CD4-positive, CD25-positive, alpha-beta regulatory T cell (primary cell): ENCODE measurements at regions not wholly inside any gene's neighbourhood (a gene's known extent, or its start where the extent isn't known, plus 50 kb on each side); places are given as distances from the start of the nearest gene placed in this dataset.

ENCODE experiments used
- ATAC-seq, 2 donors: fragments of 150-1000 bp; cut with Tn5 transposase; one replicate each; pipeline ENCODE4 v1.10.0; 2021; ENCODE audit warnings: low read depth in 2 of 2, moderate number of reproducible peaks in 2 of 2, moderate library complexity in 1 of 2
- DNase-seq, 3 donors: peaks; one replicate each; pipeline versions ENCODE4 v3.0.0 to v3.0.0-alpha.2; 2012 to 2022; ENCODE audit warnings: mixed read lengths in 1 of 3
- H3K27ac ChIP-seq: one replicate; pipeline ENCODE4 v1.7.0; 2013; ENCODE audit warnings: mild to moderate bottlenecking, low read length; ENCODE audit not compliant: insufficient read depth, poor library complexity, severe bottlenecking
- H3K27me3 ChIP-seq: one replicate; pipeline ENCODE4 v1.7.0; 2013; ENCODE audit warnings: low read length; ENCODE audit not compliant: control insufficient read depth, insufficient read depth
- H3K36me3 ChIP-seq: one replicate; pipeline ENCODE4 v1.7.0; 2013; ENCODE audit warnings: mild to moderate bottlenecking, low read length, moderate library complexity; ENCODE audit not compliant: control insufficient read depth, insufficient read depth
- H3K4me1 ChIP-seq: 2 replicates; pipeline ENCODE4 v1.7.0; 2013; ENCODE audit warnings: mild to moderate bottlenecking, low read length; ENCODE audit not compliant: insufficient read depth, control insufficient read depth, poor library complexity, severe bottlenecking
- H3K4me3 ChIP-seq: one replicate; pipeline ENCODE4 v1.7.0; 2013; ENCODE audit warnings: low read depth, mild to moderate bottlenecking, low read length, moderate library complexity
- H3K9me3 ChIP-seq, 2 experiments: 1 replicate in 1 of 2; 2 replicates in 1 of 2; pipeline ENCODE4 v1.7.0; 2013; ENCODE audit warnings: low read length in 2 of 2, mild to moderate bottlenecking in 1 of 2, moderate library complexity in 1 of 2; ENCODE audit not compliant: control insufficient read depth in 2 of 2
- H3K27ac Mint-ChIP-seq, 3 donors: one replicate each; pipeline ENCODE4 v1.8.0; 2020 to 2022; ENCODE audit warnings: mild to moderate bottlenecking in 3 of 3, mixed read lengths in 3 of 3, moderate library complexity in 2 of 3
- H3K27me3 Mint-ChIP-seq: one replicate; pipeline ENCODE4 v1.8.0; 2022; ENCODE audit warnings: mild to moderate bottlenecking, mixed read lengths
- H3K36me3 Mint-ChIP-seq: one replicate; pipeline ENCODE4 v1.8.0; 2020; ENCODE audit warnings: mixed read lengths
- H3K4me1 Mint-ChIP-seq, 4 donors: one replicate each; pipeline ENCODE4 v1.8.0; 2020 to 2022; ENCODE audit warnings: mixed read lengths in 4 of 4, mild to moderate bottlenecking in 1 of 4
- H3K4me3 Mint-ChIP-seq, 4 donors: one replicate each; pipeline ENCODE4 v1.8.0; 2020 to 2022; ENCODE audit warnings: mild to moderate bottlenecking in 4 of 4, mixed read lengths in 4 of 4, moderate library complexity in 3 of 4
- H3K9me3 Mint-ChIP-seq, 7 donors: one replicate each; pipeline ENCODE4 v1.8.0; 2020 to 2022; ENCODE audit warnings: mixed read lengths in 7 of 7, mild to moderate bottlenecking in 3 of 7, moderate library complexity in 2 of 7

DNA sequence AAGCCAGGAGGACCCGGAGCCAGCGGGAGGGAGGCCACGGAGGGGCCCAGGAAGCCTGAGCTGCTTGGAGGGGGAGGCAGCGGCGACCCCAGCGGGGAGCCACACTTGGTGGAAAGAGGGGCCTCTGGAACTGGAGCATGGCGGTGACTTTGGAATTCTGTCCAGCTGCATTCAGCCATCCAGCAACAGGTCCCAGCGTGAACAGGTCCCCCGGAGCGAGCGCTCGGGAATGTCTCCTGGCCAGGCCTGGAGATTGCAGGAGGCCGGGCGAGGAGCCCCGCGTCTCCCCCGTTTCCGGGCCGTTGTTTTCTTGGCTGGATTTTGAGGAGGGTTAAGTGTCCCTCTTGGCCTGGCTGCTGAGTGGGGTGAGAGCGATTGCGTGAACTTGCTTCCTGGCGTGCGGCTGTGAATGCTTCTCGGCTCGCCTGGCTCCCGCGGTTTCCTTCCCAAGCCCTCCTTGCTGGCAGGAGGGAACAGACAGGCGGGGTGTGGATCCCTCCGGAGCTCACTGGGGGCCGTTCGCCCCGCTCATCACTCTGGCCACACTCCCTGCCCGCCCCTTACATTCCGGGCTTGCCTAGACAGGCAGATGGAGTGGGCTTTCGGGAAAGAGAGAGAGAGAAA lies 125.3 kb upstream of the IRX4 start:
- Histone ChIP-seq H3K4me3 (no peak overlapping the region), H3K27ac (no peak overlapping the region), H3K36me3 (no peaks in the 10 kb centered on the region), H3K27me3 (no peaks in the 10 kb centered on the region), H3K4me1 (no peaks in the 10 kb centered on the region), H3K9me3 (no peaks in the 10 kb centered on the region)
- H3K4me3 Mint-ChIP-seq = no peak overlapping the region
- no peaks in the 10 kb centered on the region for H3K9me3 Mint-ChIP-seq
- no peak for ATAC-seq
- no peak overlapping the region for H3K27ac Mint-ChIP-seq
- H3K36me3 Mint-ChIP-seq = no peaks in the 10 kb centered on the region
- peaks cover 4% of the 10 kb centered on the region for H3K27me3 Mint-ChIP-seq
- DNase-seq = no peak
- H3K4me1 Mint-ChIP-seq = no peaks in the 10 kb centered on the region

DNA sequence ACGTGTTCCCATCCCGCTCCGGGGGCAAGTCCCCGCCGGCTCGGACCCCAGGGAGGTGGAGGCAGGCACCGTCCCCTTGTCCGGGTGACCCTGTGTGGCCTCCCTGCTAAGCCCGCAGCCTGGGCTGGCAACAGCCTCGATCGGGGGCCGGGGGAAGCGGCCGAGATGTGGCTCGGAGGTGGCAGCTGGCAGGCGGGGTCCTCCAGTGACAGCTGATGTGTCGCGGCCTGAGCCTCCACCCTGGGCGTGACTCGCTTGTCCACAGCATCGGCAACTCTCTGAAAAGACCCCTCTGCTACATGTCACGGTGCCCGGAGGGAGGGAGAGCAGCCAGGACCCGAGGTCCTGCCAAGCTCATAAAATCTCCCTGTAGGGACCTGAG lies 124.8 kb upstream of the IRX4 start:
- DNase-seq (no peak), ATAC-seq (no peak)
- Histone ChIP-seq H3K4me1 (no peaks in the 10 kb centered on the region), H3K36me3 (no peaks in the 10 kb centered on the region), H3K27ac (no peak overlapping the region), H3K27me3 (no peaks in the 10 kb centered on the region), H3K9me3 (no peaks in the 10 kb centered on the region), H3K4me3 (no peak overlapping the region)
- H3K4me1 Mint-ChIP-seq = no peaks in the 10 kb centered on the region
- H3K27ac Mint-ChIP-seq = no peak overlapping the region
- H3K9me3 Mint-ChIP-seq = no peaks in the 10 kb centered on the region
- H3K36me3 Mint-ChIP-seq = no peaks in the 10 kb centered on the region
- H3K4me3 Mint-ChIP-seq = no peak overlapping the region
- H3K27me3 Mint-ChIP-seq = peaks cover 3% of the 10 kb centered on the region

DNA sequence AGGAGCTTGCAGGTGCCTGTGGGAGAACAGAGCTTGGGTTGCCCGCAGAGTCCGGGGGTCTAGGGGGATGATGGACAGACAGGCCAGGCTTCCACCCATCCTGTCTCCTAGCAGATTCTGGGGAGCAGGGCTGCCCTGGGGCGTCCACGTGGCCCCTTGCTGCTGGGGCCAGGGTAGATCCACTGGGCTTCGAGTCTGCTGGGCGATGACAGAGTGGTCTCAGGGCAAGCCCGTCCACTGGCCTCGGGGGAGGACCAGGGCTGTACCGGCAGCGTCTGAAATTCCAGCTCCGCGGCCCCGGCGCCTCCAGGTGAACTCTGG lies 124.2 kb upstream of the IRX4 start:
- Histone ChIP-seq H3K36me3 (no peaks in the 10 kb centered on the region), H3K27me3 (no peaks in the 10 kb centered on the region), H3K27ac (no peak overlapping the region), H3K4me1 (no peaks in the 10 kb centered on the region), H3K9me3 (no peaks in the 10 kb centered on the region), H3K4me3 (no peak overlapping the region)
- H3K36me3 Mint-ChIP-seq = no peaks in the 10 kb centered on the region
- ATAC-seq (no peak), DNase-seq (no peak)
- no peaks in the 10 kb centered on the region for H3K4me1 Mint-ChIP-seq
- no peak overlapping the region for H3K27ac Mint-ChIP-seq
- H3K4me3 Mint-ChIP-seq = no peak overlapping the region
- no peaks in the 10 kb centered on the region for H3K9me3 Mint-ChIP-seq
- no peaks in the 10 kb centered on the region for H3K27me3 Mint-ChIP-seq

DNA sequence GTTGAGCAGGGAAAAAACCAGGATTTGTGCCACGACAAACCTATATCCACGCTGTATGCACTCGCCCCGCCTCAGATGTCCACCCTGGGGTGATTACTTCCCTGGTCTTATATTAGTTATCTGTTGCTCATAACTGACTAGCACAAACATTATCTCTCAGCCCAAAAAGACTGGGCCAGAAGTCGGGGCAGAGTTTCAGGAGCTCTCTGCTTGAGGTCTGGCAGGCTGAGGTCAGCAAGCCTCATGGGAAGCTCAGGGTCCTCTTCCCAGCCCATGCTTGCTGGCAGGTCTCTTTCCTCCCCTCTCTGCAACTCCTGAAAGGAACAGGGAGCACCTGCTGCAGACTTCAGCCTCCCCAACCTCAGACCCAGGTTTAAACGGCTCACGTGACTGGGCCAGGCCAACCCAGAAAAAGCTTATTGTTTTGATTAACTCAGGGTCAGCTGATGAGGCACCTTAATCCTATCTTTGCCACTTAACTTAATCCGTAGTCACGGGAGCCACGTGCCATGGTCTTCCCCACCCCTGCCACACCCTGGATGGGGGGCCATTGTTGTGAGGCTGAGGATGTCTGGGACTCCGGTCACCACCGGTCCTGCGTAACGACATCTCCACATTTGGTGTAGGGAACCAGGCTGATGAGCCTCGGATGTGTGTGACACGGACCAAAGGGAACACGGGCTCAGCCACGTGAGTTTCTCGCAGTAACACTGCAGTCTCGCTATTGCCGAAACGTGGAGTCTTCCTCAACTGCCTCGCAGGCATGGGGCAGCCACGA lies 123.7 kb upstream of the IRX4 start:
- Histone ChIP-seq H3K4me3 (no peak overlapping the region), H3K27ac (no peak overlapping the region), H3K36me3 (no peaks in the 10 kb centered on the region), H3K9me3 (no peaks in the 10 kb centered on the region), H3K27me3 (no peaks in the 10 kb centered on the region), H3K4me1 (no peaks in the 10 kb centered on the region)
- no peak overlapping the region for H3K4me3 Mint-ChIP-seq
- H3K27me3 Mint-ChIP-seq = no peaks in the 10 kb centered on the region
- peaks cover 0 to 2% (median 0%) of the 10 kb centered on the region in 7 donors for H3K9me3 Mint-ChIP-seq
- H3K4me1 Mint-ChIP-seq = no peaks in the 10 kb centered on the region
- ATAC-seq = no peak
- DNase-seq = no peak
- H3K36me3 Mint-ChIP-seq = no peaks in the 10 kb centered on the region
- H3K27ac Mint-ChIP-seq = no peak overlapping the region

DNA sequence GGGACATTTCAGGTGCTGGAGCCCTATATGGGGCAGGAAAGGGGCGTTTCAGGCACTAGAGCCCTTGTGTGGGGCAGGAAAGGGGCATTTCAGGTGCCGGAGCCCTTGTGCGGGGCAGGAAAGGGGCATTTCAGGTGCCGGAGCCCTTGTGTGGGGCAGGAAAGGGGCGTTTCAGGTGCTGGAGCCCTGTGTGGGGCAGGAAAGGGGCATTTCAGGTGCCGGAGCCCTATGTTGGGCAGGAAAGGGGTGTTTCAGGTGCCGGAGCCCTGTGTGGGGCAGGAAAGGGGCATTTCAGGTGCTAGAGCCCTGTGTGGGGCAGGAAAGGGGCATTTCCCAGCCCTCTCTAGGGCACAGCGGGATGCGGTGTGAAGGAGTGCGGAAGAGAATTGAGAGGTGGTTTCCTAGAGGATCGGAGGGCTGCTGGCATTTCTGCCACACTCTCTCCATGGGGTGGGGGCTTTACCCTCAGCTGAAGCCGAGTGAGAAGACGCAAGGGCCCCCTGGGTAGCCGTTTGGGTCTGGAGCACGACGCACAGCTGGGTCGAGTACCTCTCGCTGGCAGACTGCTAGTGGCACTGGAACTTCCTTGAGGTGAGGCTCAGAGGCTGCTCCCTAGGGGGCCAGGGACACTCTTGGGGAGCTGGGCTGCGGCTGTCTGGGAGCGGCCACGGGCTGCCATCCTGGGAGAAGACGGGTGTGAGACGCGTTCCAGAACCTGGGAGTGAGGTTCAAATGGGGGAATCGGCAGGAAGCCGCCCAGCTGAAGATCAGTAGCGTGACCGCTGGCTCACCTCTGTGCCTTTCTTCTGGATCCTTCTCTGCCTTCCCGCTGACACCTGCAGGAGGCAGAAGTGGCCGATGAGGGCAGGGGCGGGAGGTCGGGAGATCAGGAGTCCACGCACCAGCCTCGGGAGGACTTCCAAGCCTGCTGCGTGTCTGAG lies 122.6 kb upstream of the IRX4 start:
- no peak overlapping the region for H3K4me3 ChIP-seq
- Mint-ChIP-seq H3K36me3 (no peaks in the 10 kb centered on the region), H3K4me1 (no peaks in the 10 kb centered on the region), H3K27me3 (no peaks in the 10 kb centered on the region), H3K4me3 (no peak overlapping the region), H3K27ac (no peak overlapping the region), H3K9me3 (peaks cover 0 to 2% (median 0%) of the 10 kb centered on the region in 7 donors)
- H3K9me3 ChIP-seq = no peaks in the 10 kb centered on the region
- H3K36me3 ChIP-seq = no peaks in the 10 kb centered on the region
- H3K27ac ChIP-seq = no peak overlapping the region
- H3K27me3 ChIP-seq = no peaks in the 10 kb centered on the region
- no peaks in the 10 kb centered on the region for H3K4me1 ChIP-seq
- ATAC-seq (no peak), DNase-seq (no peak)

DNA sequence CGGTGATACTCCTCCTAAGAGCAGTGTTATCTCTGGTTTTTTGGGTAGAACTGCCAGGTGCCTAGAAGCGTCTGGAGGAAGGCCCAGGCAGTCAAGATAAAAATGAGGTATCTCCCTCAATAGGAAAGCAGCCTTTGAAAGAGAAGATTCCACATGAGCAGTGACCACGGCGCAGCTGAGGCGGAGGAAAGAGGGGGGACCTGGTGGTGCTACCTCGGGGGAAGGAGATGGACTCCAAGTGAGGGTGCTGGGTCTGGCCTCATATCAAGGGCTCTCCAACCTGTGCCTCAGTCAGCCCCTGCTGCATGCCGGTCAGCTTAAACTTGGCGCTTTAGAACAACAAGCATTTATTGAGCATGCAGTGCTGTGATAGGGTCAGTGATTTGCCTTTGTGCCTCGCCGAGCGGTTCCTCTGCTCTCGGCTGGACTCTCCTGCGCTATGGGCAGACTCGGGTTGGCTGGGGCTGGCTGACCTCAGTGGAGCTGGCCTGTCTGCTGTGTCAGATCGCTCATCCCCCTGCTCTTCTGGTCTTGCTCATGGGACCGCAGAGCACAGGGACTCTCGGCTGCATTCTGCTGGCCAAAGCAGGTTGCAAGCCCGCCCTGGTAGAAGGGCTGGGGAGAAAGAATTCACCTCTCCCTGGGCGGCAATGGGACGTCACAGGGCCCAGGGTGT lies 121.1 kb upstream of the IRX4 start:
- no peaks in the 10 kb centered on the region for H3K9me3 ChIP-seq
- ATAC-seq (no peak), DNase-seq (no peak)
- H3K4me3 ChIP-seq = no peak overlapping the region
- H3K27ac ChIP-seq = no peak overlapping the region
- Mint-ChIP-seq H3K4me1 (no peaks in the 10 kb centered on the region), H3K27me3 (no peaks in the 10 kb centered on the region), H3K9me3 (peaks cover 0 to 2% (median 0%) of the 10 kb centered on the region in 7 donors), H3K4me3 (no peak overlapping the region), H3K36me3 (no peaks in the 10 kb centered on the region), H3K27ac (no peak overlapping the region)
- H3K4me1 ChIP-seq = no peaks in the 10 kb centered on the region
- no peaks in the 10 kb centered on the region for H3K27me3 ChIP-seq
- no peaks in the 10 kb centered on the region for H3K36me3 ChIP-seq

DNA sequence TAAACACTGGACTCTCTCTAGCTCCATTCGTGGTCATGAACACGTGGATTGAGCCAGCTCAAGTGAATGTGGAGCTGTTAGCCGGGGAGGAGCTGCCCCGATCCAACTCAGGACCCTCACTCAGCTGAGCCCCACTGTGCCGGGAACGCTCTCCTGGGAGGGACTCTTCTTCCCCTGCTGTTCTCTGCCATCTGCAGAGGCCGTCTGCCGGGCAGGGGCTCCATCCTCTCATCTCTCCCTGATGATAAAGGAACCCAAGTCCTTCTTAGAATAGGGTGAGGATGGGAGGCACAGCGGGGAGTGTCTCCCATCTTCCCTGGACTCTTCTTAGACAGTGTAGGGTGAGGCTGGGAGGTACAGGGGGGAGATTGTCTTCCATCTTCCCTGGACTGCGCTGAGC lies 120.5 kb upstream of the IRX4 start:
- Histone ChIP-seq H3K4me3 (no peak overlapping the region), H3K36me3 (no peaks in the 10 kb centered on the region), H3K4me1 (no peaks in the 10 kb centered on the region), H3K27ac (no peak overlapping the region), H3K9me3 (no peaks in the 10 kb centered on the region), H3K27me3 (no peaks in the 10 kb centered on the region)
- DNase-seq (no peak), ATAC-seq (no peak)
- no peak overlapping the region for H3K4me3 Mint-ChIP-seq
- no peaks in the 10 kb centered on the region for H3K27me3 Mint-ChIP-seq
- peaks cover 0 to 3% (median 0%) of the 10 kb centered on the region in 4 donors for H3K4me1 Mint-ChIP-seq
- peaks cover 0 to 5% (median 2%) of the 10 kb centered on the region in 7 donors for H3K9me3 Mint-ChIP-seq
- H3K36me3 Mint-ChIP-seq = no peaks in the 10 kb centered on the region
- no peak overlapping the region for H3K27ac Mint-ChIP-seq
